Endodermal cell (in vitro differentiated cells): ENCODE measurements at regions not wholly inside any gene's neighbourhood (a gene's known extent, or its start where the extent isn't known, plus 50 kb on each side); places are given as distances from the start of the nearest gene placed in this dataset.

Experiments used
- DNase-seq: peaks from one replicate; pipeline ENCODE4 v3.0.0-alpha.2; 2017
- H3K27ac ChIP-seq: 2 replicates; pipeline ENCODE4 v1.5.1; 2013; ENCODE audit warnings: mild to moderate bottlenecking, low read depth, low read length, moderate library complexity
- H3K27me3 ChIP-seq: 2 replicates; pipeline ENCODE4 v1.6.1; 2013; ENCODE audit warnings: mild to moderate bottlenecking, low read length, moderate library complexity; ENCODE audit not compliant: insufficient read depth, control insufficient read depth, poor library complexity, severe bottlenecking
- H3K36me3 ChIP-seq: 2 replicates; pipeline ENCODE4 v1.7.0; 2013; ENCODE audit warnings: mild to moderate bottlenecking, low read length, moderate library complexity; ENCODE audit not compliant: control insufficient read depth, insufficient read depth
- H3K4me1 ChIP-seq: one replicate; pipeline ENCODE4 v1.7.0; 2013; ENCODE audit warnings: low read length; ENCODE audit not compliant: control insufficient read depth, insufficient read depth
- H3K4me3 ChIP-seq: 2 replicates; pipeline ENCODE4 v1.5.1; 2013; ENCODE audit warnings: mild to moderate bottlenecking, low read length, moderate library complexity
- H3K9ac ChIP-seq: 2 replicates; pipeline ENCODE4 v1.6.1; 2013; ENCODE audit warnings: mild to moderate bottlenecking, low read length, moderate library complexity; ENCODE audit not compliant: poor library complexity, severe bottlenecking; ENCODE audit errors: extremely low read depth
- H3K9me3 ChIP-seq: 2 replicates; pipeline ENCODE4 v1.6.1; 2013; ENCODE audit warnings: mild to moderate bottlenecking, low read length, moderate library complexity; ENCODE audit not compliant: control insufficient read depth
- H3K27ac Mint-ChIP-seq: 2 replicates; pipeline ENCODE4 v1.8.0; 2020; ENCODE audit warnings: mixed read lengths
- H3K27me3 Mint-ChIP-seq: 2 replicates; pipeline ENCODE4 v1.8.0; 2021; ENCODE audit warnings: mild to moderate bottlenecking, mixed read lengths; ENCODE audit not compliant: insufficient read depth
- H3K36me3 Mint-ChIP-seq: 2 replicates; pipeline ENCODE4 v1.8.0; 2020; ENCODE audit warnings: low read depth, mixed read lengths
- H3K4me1 Mint-ChIP-seq: 2 replicates; pipeline ENCODE4 v1.8.0; 2020; ENCODE audit warnings: mixed read lengths
- H3K4me3 Mint-ChIP-seq: 2 replicates; pipeline ENCODE4 v1.8.0; 2020; ENCODE audit warnings: mild to moderate bottlenecking, moderate library complexity, mixed read lengths
- H3K9me3 Mint-ChIP-seq: 2 replicates; pipeline ENCODE4 v1.8.0; 2020; ENCODE audit warnings: mild to moderate bottlenecking, mixed read lengths
- CTCF ChIP-seq: fragments of 200-600 bp; sonication (generic); conservative IDR thresholded peaks from 2 replicates; pipeline ENCODE4 v1.5.0; 2021; ENCODE audit warnings: antibody characterized with exemption, mild to moderate bottlenecking
- WGBS, 2 experiments: methylation state at CpG; one replicate each; pipeline versions ENCODE4 v1.1.5 to v1.1.7; 2013; ENCODE audit warnings: missing lambda C conversion rate in 2 of 2, mixed read lengths in 1 of 2; ENCODE audit not compliant: insufficient coverage in 1 of 2, insufficient read length in 1 of 2; 5-methylcytosine and 5-hydroxymethylcytosine counted together

- Histone ChIP-seq H3K9me3 (no peaks in the 10 kb centered on the region), H3K27me3 (peaks cover 10% of the 10 kb centered on the region), H3K4me1 (no peaks in the 10 kb centered on the region), H3K27ac (no peak overlapping the region), H3K36me3 (no peaks in the 10 kb centered on the region), H3K9ac (no peak overlapping the region), H3K4me3 (no peak overlapping the region)
- Mint-ChIP-seq H3K4me1 (no peaks in the 10 kb centered on the region), H3K36me3 (no peaks in the 10 kb centered on the region), H3K27ac (no peak overlapping the region), H3K27me3 (peaks cover 9% of the 10 kb centered on the region), H3K4me3 (no peak overlapping the region), H3K9me3 (no peaks in the 10 kb centered on the region)
- DNase-seq: no peak
- TF ChIP-seq CTCF: no peak
Observed at GRCh38 chr1:112188611-112189010, 199.1 kb upstream of the KCND3 start.

GRCh38 chr1:112196008-112196588 is 199.9 kb upstream of the CTTNBP2NL start:
- Mint-ChIP-seq H3K36me3 (no peaks in the 10 kb centered on the region), H3K27me3 (peaks cover 9% of the 10 kb centered on the region), H3K4me3 (no peak overlapping the region), H3K9me3 (peaks cover 7% of the 10 kb centered on the region), H3K4me1 (no peaks in the 10 kb centered on the region), H3K27ac (no peak overlapping the region)
- Histone ChIP-seq H3K27ac (no peak overlapping the region), H3K9ac (no peak overlapping the region), H3K9me3 (no peaks in the 10 kb centered on the region), H3K36me3 (no peaks in the 10 kb centered on the region), H3K27me3 (peaks cover 5% of the 10 kb centered on the region), H3K4me3 (no peak overlapping the region), H3K4me1 (no peaks in the 10 kb centered on the region)
- 62 to 74% methylated on average over 3 to 4 of the region's 4 CpGs for WGBS, 2 experiments
- DNase-seq: no peak
- no peak for TF ChIP-seq CTCF

- Histone ChIP-seq H3K4me3 (no peak overlapping the region), H3K4me1 (no peaks in the 10 kb centered on the region), H3K9ac (no peak overlapping the region), H3K27me3 (peaks cover 5% of the 10 kb centered on the region), H3K9me3 (no peaks in the 10 kb centered on the region), H3K36me3 (no peaks in the 10 kb centered on the region), H3K27ac (no peak overlapping the region)
- WGBS, 2 experiments: 90 to 92% methylated on average over 3 to 4 of the region's 4 CpGs
- no peak overlapping the region for H3K27ac Mint-ChIP-seq
- H3K4me1 Mint-ChIP-seq: no peaks in the 10 kb centered on the region
- DNase-seq: no peak
- H3K36me3 Mint-ChIP-seq: no peaks in the 10 kb centered on the region
- TF ChIP-seq CTCF: no peak
- no peak overlapping the region for H3K4me3 Mint-ChIP-seq
- peaks cover 8% of the 10 kb centered on the region for H3K27me3 Mint-ChIP-seq
- H3K9me3 Mint-ChIP-seq: peaks cover 8% of the 10 kb centered on the region
Observed at GRCh38 chr1:112196731-112197130, 199.3 kb upstream of the CTTNBP2NL start.
